Neural crest cell (in vitro differentiated cells): ENCODE measurements at regions not wholly inside any gene's neighbourhood (a gene's known extent, or its start where the extent isn't known, plus 50 kb on each side); places are given as distances from the start of the nearest gene placed in this dataset.

Experiments used
- DNase-seq: peaks from one replicate; pipeline ENCODE4 v3.0.0; 2021; ENCODE audit warnings: low read depth, mixed read lengths, low spot score
- H3K27ac Mint-ChIP-seq: one replicate; pipeline ENCODE4 v1.8.0; 2021; ENCODE audit warnings: mild to moderate bottlenecking, mixed read lengths; ENCODE audit not compliant: unreplicated experiment
- H3K27me3 Mint-ChIP-seq: 2 replicates; pipeline ENCODE4 v1.8.0; 2021; ENCODE audit warnings: low read depth, mild to moderate bottlenecking, mixed read lengths
- H3K36me3 Mint-ChIP-seq: 2 replicates; pipeline ENCODE4 v1.8.0; 2021; ENCODE audit warnings: low read depth, mild to moderate bottlenecking, mixed read lengths
- H3K4me1 Mint-ChIP-seq: 2 replicates; pipeline ENCODE4 v1.8.0; 2021; ENCODE audit warnings: mixed read lengths
- H3K4me3 Mint-ChIP-seq: one replicate; pipeline ENCODE4 v1.8.0; 2021; ENCODE audit warnings: mild to moderate bottlenecking, mixed read lengths
- H3K9me3 Mint-ChIP-seq: 2 replicates; pipeline ENCODE4 v1.8.0; 2021; ENCODE audit warnings: mixed read lengths
- TF ChIP-seq, protein P1 (sequence below): fragments of 200-600 bp; sonication (generic); conservative IDR thresholded peaks from 2 replicates; pipeline ENCODE4 v1.5.0; 2021; ENCODE audit warnings: antibody characterized with exemption, mild to moderate bottlenecking

DNA sequence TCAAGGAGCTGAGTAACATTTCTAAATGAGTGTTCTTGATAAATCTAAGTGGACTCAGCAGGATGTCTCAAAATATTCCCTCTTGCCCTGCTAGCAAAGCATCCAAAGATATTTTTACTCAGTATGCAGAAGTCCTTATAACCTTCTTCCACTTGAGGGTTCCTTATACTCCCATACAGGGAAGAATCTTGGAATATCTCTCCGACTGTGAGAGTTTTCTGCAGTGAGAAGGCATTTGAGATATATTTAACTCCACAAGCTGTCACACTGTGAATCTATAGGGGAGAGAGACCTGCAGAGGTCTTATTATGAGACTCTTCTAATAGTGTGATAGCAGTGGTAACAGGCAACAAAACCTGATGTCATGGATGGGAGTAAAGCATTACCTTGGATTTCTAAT is 1034.5 kb upstream of the PABPC4L start:
- no peaks in the 10 kb centered on the region for H3K36me3 Mint-ChIP-seq
- no peaks in the 10 kb centered on the region for H3K9me3 Mint-ChIP-seq
- DNase-seq = no peak
- H3K4me3 Mint-ChIP-seq = no peak overlapping the region
- H3K27ac Mint-ChIP-seq = no peak overlapping the region
- no peaks in the 10 kb centered on the region for H3K4me1 Mint-ChIP-seq
- TF ChIP-seq, protein P1, sequence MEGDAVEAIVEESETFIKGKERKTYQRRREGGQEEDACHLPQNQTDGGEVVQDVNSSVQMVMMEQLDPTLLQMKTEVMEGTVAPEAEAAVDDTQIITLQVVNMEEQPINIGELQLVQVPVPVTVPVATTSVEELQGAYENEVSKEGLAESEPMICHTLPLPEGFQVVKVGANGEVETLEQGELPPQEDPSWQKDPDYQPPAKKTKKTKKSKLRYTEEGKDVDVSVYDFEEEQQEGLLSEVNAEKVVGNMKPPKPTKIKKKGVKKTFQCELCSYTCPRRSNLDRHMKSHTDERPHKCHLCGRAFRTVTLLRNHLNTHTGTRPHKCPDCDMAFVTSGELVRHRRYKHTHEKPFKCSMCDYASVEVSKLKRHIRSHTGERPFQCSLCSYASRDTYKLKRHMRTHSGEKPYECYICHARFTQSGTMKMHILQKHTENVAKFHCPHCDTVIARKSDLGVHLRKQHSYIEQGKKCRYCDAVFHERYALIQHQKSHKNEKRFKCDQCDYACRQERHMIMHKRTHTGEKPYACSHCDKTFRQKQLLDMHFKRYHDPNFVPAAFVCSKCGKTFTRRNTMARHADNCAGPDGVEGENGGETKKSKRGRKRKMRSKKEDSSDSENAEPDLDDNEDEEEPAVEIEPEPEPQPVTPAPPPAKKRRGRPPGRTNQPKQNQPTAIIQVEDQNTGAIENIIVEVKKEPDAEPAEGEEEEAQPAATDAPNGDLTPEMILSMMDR = no peak
- no peaks in the 10 kb centered on the region for H3K27me3 Mint-ChIP-seq

DNA sequence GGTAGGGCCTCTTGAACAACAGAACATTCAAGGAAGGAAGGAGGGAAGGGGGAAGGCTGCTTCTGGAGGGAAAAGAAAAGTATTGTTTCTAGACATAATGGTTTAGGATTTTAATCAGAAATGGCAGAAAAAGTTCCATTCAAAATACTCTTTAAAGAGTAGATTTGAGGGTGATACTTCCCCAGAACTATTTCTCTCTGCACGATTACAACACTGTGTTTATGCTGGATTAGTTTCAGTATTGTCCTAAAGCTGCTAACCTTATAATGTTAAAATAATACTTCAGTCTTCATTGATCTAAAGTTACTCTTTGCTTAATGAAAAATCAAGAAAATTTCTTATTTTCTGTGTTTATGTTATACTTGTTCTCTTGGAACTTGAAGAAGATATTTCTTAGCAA is 1026.3 kb upstream of the PABPC4L start:
- Mint-ChIP-seq H3K4me3 (no peak overlapping the region), H3K4me1 (no peaks in the 10 kb centered on the region), H3K27me3 (no peaks in the 10 kb centered on the region), H3K9me3 (no peaks in the 10 kb centered on the region), H3K36me3 (no peaks in the 10 kb centered on the region), H3K27ac (no peak overlapping the region)
- TF ChIP-seq, protein P1 = no peak
- no peak for DNase-seq

DNA sequence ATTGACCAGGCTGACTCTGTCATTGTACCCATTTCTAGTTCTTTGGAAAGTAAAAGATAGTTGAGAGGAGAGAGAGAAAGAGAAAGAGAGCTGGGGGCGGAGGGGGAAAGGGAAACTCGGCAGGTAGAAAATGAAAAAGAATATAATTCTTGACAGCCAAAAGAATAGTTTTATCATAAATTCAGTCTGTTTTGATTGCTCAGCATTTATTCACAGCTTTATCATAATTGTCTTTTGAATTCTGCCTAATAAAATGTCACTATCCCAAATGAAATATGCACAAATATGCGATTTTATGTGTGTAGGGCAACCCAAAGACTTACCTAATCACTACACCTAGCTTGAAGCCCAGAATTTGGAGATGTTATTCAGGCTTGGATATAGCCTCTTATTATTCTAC is 1024.0 kb upstream of the PABPC4L start:
- DNase-seq = no peak
- TF ChIP-seq, protein P1 = no peak
- no peaks in the 10 kb centered on the region for H3K36me3 Mint-ChIP-seq
- no peaks in the 10 kb centered on the region for H3K4me1 Mint-ChIP-seq
- H3K4me3 Mint-ChIP-seq = no peak overlapping the region
- no peaks in the 10 kb centered on the region for H3K27me3 Mint-ChIP-seq
- H3K27ac Mint-ChIP-seq = no peak overlapping the region
- no peaks in the 10 kb centered on the region for H3K9me3 Mint-ChIP-seq

DNA sequence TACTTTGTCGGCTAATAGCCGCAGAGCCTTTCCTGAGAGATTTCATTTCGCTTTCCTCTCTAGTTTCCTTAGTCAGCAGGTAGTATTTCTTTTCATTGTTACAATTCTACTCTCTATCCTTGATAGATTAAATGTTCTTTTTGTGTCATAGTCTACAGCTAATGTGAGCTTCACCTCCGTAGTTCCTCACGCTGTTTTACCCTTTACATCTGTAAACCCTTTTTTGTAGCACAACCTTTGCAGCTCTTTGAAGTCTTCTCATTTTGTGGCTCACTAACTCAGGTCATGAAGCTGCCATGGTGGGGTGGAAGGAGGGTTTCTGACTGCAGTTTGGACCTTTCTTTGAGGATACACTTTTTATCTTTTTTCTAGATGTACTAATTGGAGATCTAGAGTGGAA is 1008.8 kb upstream of the PABPC4L start:
- TF ChIP-seq, protein P1 = no peak
- H3K4me3 Mint-ChIP-seq = no peak overlapping the region
- no peak overlapping the region for H3K27ac Mint-ChIP-seq
- H3K4me1 Mint-ChIP-seq = no peaks in the 10 kb centered on the region
- DNase-seq = no peak
- H3K27me3 Mint-ChIP-seq = no peaks in the 10 kb centered on the region
- H3K9me3 Mint-ChIP-seq = no peaks in the 10 kb centered on the region
- no peaks in the 10 kb centered on the region for H3K36me3 Mint-ChIP-seq

DNA sequence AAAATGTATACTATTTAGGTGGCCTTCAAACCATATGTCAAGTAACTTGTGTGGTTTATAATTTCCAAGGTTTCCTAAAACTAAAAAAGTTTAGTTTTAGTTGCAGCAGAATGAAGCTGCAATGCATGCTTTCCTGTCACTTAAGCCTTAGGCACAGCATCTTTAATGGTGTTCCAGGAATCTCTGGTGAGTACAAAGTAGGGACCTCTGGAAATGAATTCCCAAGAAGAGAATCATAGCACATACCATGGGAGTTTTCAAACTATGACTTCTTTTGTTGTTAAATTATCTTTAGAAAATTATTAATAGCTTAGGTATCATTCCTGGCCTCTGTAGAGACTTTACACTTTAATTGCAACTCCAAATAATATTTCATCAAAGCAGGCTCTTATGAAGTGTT is 1005.9 kb upstream of the PABPC4L start:
- no peak for DNase-seq
- Mint-ChIP-seq H3K27ac (no peak overlapping the region), H3K9me3 (no peaks in the 10 kb centered on the region), H3K4me3 (no peak overlapping the region), H3K36me3 (no peaks in the 10 kb centered on the region), H3K4me1 (no peaks in the 10 kb centered on the region), H3K27me3 (no peaks in the 10 kb centered on the region)
- TF ChIP-seq, protein P1 = no peak

DNA sequence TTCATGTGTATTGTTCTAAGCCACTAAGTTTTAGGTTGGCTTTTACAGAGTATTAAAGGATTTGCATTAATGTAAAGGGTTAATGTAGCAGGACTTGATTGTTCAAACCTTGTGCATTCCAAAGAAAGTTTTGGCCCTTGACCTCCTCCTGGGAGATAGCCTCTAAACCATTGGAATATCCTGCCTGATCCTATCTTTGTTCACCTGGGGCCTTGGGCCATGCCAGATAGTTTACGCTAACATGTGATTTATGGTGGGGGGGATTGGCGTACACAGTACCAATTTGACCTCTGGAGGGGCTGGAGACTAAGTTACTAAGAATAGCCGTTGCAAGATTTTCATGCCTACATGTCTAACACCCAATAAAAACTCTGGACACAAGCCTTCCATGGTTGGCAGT is 1002.7 kb upstream of the PABPC4L start:
- H3K36me3 Mint-ChIP-seq = no peaks in the 10 kb centered on the region
- DNase-seq = no peak
- no peaks in the 10 kb centered on the region for H3K27me3 Mint-ChIP-seq
- no peak overlapping the region for H3K4me3 Mint-ChIP-seq
- no peak overlapping the region for H3K27ac Mint-ChIP-seq
- TF ChIP-seq, protein P1 = no peak
- no peaks in the 10 kb centered on the region for H3K9me3 Mint-ChIP-seq
- no peaks in the 10 kb centered on the region for H3K4me1 Mint-ChIP-seq
